ENCODE measurements at regions not wholly inside any gene's neighbourhood (a gene's known extent, or its start where the extent isn't known, plus 50 kb on each side); places are given as distances from the start of the nearest gene placed in this dataset.
"Not testable (repeated sequence)": the region's sequence is repeated elsewhere in the genome, so short reads cannot be mapped to it uniquely, and the experiment has no call there.

DNA sequence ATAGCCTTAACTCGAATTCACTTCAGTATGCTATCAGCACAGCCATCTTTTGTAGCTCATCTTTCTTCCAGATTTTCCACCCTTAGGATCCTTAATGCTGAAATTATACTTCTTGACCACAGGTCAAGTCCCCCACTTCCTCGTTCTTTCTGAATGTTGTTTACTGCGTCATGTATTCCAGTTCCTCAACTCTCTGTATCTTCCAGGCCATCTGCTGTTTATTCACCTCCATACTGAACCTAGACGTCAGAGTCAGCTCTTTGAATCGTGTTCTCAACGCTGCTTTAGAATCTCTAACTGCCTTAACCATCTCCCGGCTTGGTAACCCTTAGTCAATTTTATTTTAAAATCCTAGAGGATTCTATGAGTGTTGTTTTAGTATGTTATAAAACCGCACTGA, 66.3 kb upstream of the SEC22B start:
- not testable (repeated sequence) for H3K27me3 ChIP-seq (ENCODE audit: insufficient read depth, low read length, poor library complexity, severe bottlenecking); H2AFZ ChIP-seq (ENCODE audit: low read length); H3K4me1 ChIP-seq (ENCODE audit: insufficient read depth, low read length, poor library complexity, severe bottlenecking); H3K9me2 ChIP-seq (replicated peaks; ENCODE audit: low read depth, low read length); H3K4me2 ChIP-seq (ENCODE audit: low read depth, low read length, poor library complexity, severe bottlenecking); H3K79me2 ChIP-seq (ENCODE audit: insufficient read depth, low read length); H3F3A ChIP-seq (ENCODE audit: low read depth); H3K9ac ChIP-seq (ENCODE audit: low read depth, low read length, poor library complexity, severe bottlenecking); H4K20me1 ChIP-seq (ENCODE audit: insufficient read depth, low read length, poor library complexity, severe bottlenecking); H3K36me3 ChIP-seq (ENCODE audit: insufficient read depth, low read length); H3K4me3 ChIP-seq (ENCODE audit: low read length, poor library complexity, severe bottlenecking); H3K9me3 ChIP-seq (ENCODE audit: insufficient read depth, low read depth, low read length)

DNA sequence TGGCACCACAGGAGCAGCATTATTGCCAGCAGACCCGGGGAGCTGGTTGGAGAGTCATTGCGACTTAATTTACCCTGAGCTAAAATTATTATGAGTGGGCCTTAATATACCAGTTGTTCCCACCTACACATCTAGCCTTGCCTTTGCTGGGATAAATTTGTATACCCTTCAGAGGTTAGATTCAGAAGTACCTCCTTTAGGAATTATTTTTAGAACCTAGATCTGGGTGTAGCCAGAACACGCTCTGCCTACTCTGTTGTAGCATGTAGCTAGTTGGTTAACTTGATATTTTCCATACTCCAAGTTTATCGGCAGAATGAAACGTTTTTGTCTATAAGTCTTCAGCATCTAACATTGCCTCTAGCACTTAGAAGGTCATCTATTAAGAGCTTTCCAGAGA, 65.5 kb upstream of the SEC22B start:
- not testable (repeated sequence) for H4K20me1 ChIP-seq (ENCODE audit: insufficient read depth, low read length, poor library complexity, severe bottlenecking); H3K9ac ChIP-seq (ENCODE audit: low read depth, low read length, poor library complexity, severe bottlenecking); H3K79me2 ChIP-seq (ENCODE audit: insufficient read depth, low read length); H3K4me2 ChIP-seq (ENCODE audit: low read depth, low read length, poor library complexity, severe bottlenecking); H3K4me3 ChIP-seq (ENCODE audit: low read length, poor library complexity, severe bottlenecking); H3K36me3 ChIP-seq (ENCODE audit: insufficient read depth, low read length); H3K27me3 ChIP-seq (ENCODE audit: insufficient read depth, low read length, poor library complexity, severe bottlenecking); H3K4me1 ChIP-seq (ENCODE audit: insufficient read depth, low read length, poor library complexity, severe bottlenecking); H3K9me3 ChIP-seq (ENCODE audit: insufficient read depth, low read depth, low read length); H3F3A ChIP-seq (ENCODE audit: low read depth); H3K9me2 ChIP-seq (replicated peaks; ENCODE audit: low read depth, low read length); H2AFZ ChIP-seq (ENCODE audit: low read length)

- H3K79me2 ChIP-seq (ENCODE audit: insufficient read depth, low read length); H4K20me1 ChIP-seq (ENCODE audit: insufficient read depth, low read length, poor library complexity, severe bottlenecking); H3F3A ChIP-seq (ENCODE audit: low read depth); H3K4me2 ChIP-seq (ENCODE audit: low read depth, low read length, poor library complexity, severe bottlenecking); H3K9ac ChIP-seq (ENCODE audit: low read depth, low read length, poor library complexity, severe bottlenecking); H2AFZ ChIP-seq (ENCODE audit: low read length); H3K9me2 ChIP-seq (replicated peaks; ENCODE audit: low read depth, low read length); H3K36me3 ChIP-seq (ENCODE audit: insufficient read depth, low read length); H3K4me1 ChIP-seq (ENCODE audit: insufficient read depth, low read length, poor library complexity, severe bottlenecking); H3K9me3 ChIP-seq (ENCODE audit: insufficient read depth, low read depth, low read length); H3K4me3 ChIP-seq (ENCODE audit: low read length, poor library complexity, severe bottlenecking); H3K27me3 ChIP-seq (ENCODE audit: insufficient read depth, low read length, poor library complexity, severe bottlenecking): not testable (repeated sequence)
Observed at GRCh38 chr1:120240181-120240580, 63.9 kb upstream of the SEC22B start.

- H3K9me3 ChIP-seq (ENCODE audit: insufficient read depth, low read depth, low read length); H2AFZ ChIP-seq (ENCODE audit: low read length); H3K4me3 ChIP-seq (ENCODE audit: low read length, poor library complexity, severe bottlenecking); H3K4me2 ChIP-seq (ENCODE audit: low read depth, low read length, poor library complexity, severe bottlenecking); H3K9ac ChIP-seq (ENCODE audit: low read depth, low read length, poor library complexity, severe bottlenecking); H3K27me3 ChIP-seq (ENCODE audit: insufficient read depth, low read length, poor library complexity, severe bottlenecking); H3K4me1 ChIP-seq (ENCODE audit: insufficient read depth, low read length, poor library complexity, severe bottlenecking); H3K79me2 ChIP-seq (ENCODE audit: insufficient read depth, low read length); H3K36me3 ChIP-seq (ENCODE audit: insufficient read depth, low read length); H3K9me2 ChIP-seq (replicated peaks; ENCODE audit: low read depth, low read length); H3F3A ChIP-seq (ENCODE audit: low read depth); H4K20me1 ChIP-seq (ENCODE audit: insufficient read depth, low read length, poor library complexity, severe bottlenecking): not testable (repeated sequence)
Observed at GRCh38 chr1:120239351-120239750, 63.0 kb upstream of the SEC22B start.

- not testable (repeated sequence) for H3K79me2 ChIP-seq (ENCODE audit: insufficient read depth, low read length); H2AFZ ChIP-seq (ENCODE audit: low read length); H4K20me1 ChIP-seq (ENCODE audit: insufficient read depth, low read length, poor library complexity, severe bottlenecking); H3K4me1 ChIP-seq (ENCODE audit: insufficient read depth, low read length, poor library complexity, severe bottlenecking); H3F3A ChIP-seq (ENCODE audit: low read depth); H3K27me3 ChIP-seq (ENCODE audit: insufficient read depth, low read length, poor library complexity, severe bottlenecking); H3K9me2 ChIP-seq (replicated peaks; ENCODE audit: low read depth, low read length); H3K9ac ChIP-seq (ENCODE audit: low read depth, low read length, poor library complexity, severe bottlenecking); H3K9me3 ChIP-seq (ENCODE audit: insufficient read depth, low read depth, low read length); H3K4me3 ChIP-seq (ENCODE audit: low read length, poor library complexity, severe bottlenecking); H3K4me2 ChIP-seq (ENCODE audit: low read depth, low read length, poor library complexity, severe bottlenecking); H3K36me3 ChIP-seq (ENCODE audit: insufficient read depth, low read length)
Observed at GRCh38 chr1:120238867-120239266, 62.5 kb upstream of the SEC22B start.

GRCh38 chr1:120233661-120234018, 57.3 kb upstream of the SEC22B start:
- not testable (repeated sequence) for H3K9me3 ChIP-seq (ENCODE audit: insufficient read depth, low read depth, low read length); H3K9me2 ChIP-seq (replicated peaks; ENCODE audit: low read depth, low read length); H3K4me1 ChIP-seq (ENCODE audit: insufficient read depth, low read length, poor library complexity, severe bottlenecking); H2AFZ ChIP-seq (ENCODE audit: low read length); H3F3A ChIP-seq (ENCODE audit: low read depth); H3K36me3 ChIP-seq (ENCODE audit: insufficient read depth, low read length); H3K4me2 ChIP-seq (ENCODE audit: low read depth, low read length, poor library complexity, severe bottlenecking); H4K20me1 ChIP-seq (ENCODE audit: insufficient read depth, low read length, poor library complexity, severe bottlenecking); H3K9ac ChIP-seq (ENCODE audit: low read depth, low read length, poor library complexity, severe bottlenecking); H3K4me3 ChIP-seq (ENCODE audit: low read length, poor library complexity, severe bottlenecking); H3K79me2 ChIP-seq (ENCODE audit: insufficient read depth, low read length); H3K27me3 ChIP-seq (ENCODE audit: insufficient read depth, low read length, poor library complexity, severe bottlenecking)

GRCh38 chr1:120232834-120233660, 56.7 kb upstream of the SEC22B start:
- not testable (repeated sequence) for H3K9me2 ChIP-seq (replicated peaks; ENCODE audit: low read depth, low read length); H3K4me1 ChIP-seq (ENCODE audit: insufficient read depth, low read length, poor library complexity, severe bottlenecking); H3K79me2 ChIP-seq (ENCODE audit: insufficient read depth, low read length); H3K36me3 ChIP-seq (ENCODE audit: insufficient read depth, low read length); H2AFZ ChIP-seq (ENCODE audit: low read length); H3K4me3 ChIP-seq (ENCODE audit: low read length, poor library complexity, severe bottlenecking); H3K9ac ChIP-seq (ENCODE audit: low read depth, low read length, poor library complexity, severe bottlenecking); H3K4me2 ChIP-seq (ENCODE audit: low read depth, low read length, poor library complexity, severe bottlenecking); H3K9me3 ChIP-seq (ENCODE audit: insufficient read depth, low read depth, low read length); H3K27me3 ChIP-seq (ENCODE audit: insufficient read depth, low read length, poor library complexity, severe bottlenecking); H3F3A ChIP-seq (ENCODE audit: low read depth); H4K20me1 ChIP-seq (ENCODE audit: insufficient read depth, low read length, poor library complexity, severe bottlenecking)

All from Loucy (cell line).